ENCODE measurements at regions not wholly inside any gene's neighbourhood (a gene's known extent, or its start where the extent isn't known, plus 50 kb on each side); places are given as distances from the start of the nearest gene placed in this dataset.
"Not testable (repeated sequence)": the region's sequence is repeated elsewhere in the genome, so short reads cannot be mapped to it uniquely, and the experiment has no call there.

DNA sequence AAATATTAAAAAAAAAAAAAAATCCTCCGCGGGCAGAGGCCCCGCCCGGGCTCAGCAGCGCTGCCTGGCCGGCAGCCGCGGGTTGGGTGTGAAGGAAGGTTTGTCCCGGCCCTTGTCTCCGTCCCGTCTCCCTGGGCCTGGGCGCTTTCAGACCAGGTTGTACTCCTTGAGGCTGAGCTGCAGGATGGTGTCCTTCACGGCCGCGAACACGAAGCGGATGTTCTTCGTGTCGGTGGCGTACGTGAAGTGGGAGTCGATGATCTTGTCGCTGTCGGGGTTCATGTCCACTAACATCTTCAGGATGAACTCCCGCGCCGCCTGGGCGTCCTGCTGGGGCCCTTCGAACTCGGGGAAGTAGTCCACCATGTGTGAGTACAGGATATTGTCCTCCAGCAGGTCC is 123.7 kb upstream of the KCTD7 start:
- no peak for DNase-seq

DNA sequence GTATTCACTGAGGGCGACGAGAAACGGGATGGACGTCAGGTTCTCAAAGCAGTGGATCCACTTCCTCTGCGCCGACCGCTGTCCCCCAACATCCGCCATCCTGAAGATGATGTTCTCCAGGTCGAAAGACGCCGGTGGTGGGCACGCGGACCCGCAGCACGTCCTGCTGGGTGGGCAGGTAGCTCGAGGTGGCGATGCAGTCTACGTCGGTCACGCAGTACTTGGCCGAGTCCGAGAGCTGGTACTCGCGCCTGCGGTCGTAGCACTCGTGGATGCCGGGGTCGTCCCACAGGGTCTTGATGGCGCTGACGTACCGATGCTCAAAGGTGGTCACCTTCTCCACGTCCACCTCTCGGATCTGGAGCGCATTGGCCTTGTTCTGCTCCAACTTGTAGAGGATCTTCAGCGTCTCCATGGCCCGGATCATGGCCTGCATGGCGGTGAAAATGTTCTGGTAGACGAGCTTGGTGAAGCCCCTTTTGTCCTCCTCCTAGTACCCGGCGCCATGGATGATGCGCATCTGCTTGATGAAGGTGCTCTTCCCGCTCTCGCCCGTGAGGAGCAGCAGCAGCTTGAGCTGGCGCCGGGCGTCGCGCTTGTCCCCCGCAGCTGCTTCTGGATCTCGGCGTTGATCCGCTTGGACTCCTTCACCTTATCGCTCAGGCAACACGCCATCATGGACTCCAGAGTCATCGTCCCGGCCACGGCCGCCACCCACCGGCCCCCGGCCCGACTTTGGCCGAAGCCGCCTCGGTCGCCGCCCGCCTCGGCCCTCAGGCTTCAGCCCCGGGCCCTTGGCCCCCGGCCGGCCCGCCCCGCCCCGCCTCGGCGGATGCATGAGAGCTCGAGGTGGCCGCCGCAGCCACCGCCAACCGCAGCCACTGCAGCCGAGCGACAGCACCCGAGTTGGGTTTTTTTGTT is 122.9 kb upstream of the KCTD7 start:
- DNase-seq, result no peak

DNA sequence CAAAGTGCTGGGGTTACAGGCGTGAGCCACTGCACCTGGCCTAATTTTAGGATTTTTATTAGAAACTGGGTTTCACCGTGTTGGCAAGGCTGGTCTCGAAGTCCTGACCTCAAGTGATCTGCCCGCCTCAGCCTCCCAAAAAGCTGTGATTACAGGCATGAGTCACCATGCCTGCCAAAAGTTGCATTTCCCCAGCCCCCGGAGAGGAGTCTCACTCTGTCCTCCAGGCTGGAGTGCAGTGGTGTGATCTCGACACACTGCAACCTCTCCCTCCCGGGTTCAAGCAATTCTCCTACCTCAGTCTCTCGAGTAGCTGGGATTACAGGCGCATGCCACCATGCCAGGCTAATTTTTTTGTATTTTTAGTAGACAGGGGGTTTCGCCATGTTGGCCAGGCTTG is 122.0 kb upstream of the KCTD7 start:
- not testable (repeated sequence) for DNase-seq

GRCh38 chr7:66507764-66508296 is 120.9 kb upstream of the KCTD7 start:
- no peak for DNase-seq

GRCh38 chr7:66508431-66508830 is 120.2 kb upstream of the KCTD7 start:
- no peak for DNase-seq

DNA sequence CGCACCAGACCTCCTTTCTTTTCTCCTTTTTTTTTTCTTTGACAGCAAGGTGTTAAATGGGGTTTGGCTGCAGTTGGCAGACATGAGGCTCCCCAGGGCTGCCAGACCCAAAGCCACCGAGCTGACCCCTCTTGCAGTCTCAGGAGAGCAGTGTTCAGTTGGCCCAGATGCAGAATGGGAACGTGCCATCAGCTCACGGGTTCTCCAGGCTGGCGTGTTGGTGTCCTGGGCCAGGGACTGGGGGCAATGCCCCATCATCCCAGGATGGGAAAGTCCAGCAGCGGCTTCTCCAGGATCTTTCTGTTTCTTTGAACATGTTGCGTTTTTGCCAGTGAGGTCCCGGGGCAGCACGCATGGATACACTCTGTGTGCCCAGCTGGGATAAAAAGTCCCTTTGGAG is 114.6 kb upstream of the KCTD7 start:
- no peak for DNase-seq

DNA sequence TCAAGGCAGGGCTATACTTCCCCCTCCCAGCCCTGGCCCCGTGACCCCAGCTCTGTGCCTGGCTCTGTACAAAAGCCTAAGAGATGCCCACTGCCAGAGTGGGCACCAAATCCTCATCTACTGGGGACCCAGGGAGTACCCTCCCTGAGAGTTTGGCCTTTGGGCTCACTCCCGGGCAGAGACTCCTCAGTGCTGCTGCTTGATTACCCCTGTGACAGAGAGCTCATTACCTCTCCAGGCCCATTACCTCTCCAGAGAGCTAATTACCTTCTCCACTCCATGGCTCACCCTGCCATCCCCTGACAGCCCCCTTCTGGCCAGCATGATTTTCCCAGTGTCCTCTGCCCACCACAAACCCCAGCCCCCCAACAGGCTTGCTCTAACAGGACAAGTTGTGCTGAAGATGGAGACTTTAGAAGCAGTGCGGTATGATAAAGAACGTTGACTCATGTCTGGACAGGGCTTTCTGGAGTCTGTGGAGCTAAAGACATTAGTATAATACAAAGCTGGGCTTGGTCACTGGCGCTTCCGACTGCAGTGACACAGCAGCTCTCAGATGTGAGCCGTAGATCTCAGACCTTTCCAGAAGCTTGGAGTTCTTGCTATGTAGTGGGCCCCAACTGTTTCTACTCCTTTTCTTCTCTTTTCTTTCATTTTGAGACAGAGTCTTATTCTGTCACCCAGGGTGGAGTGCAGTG is 111.3 kb upstream of the KCTD7 start:
- DNase-seq, result no peak

GRCh38 chr7:66518151-66518691 is 110.5 kb upstream of the KCTD7 start:
- no peak for DNase-seq

GRCh38 chr7:66521675-66522074 is 107.0 kb upstream of the KCTD7 start:
- DNase-seq, result no peak

- DNase-seq, result no peak
These were observed 106.2 kb upstream of the KCTD7 start for GRCh38 chr7:66522518-66522917.

GRCh38 chr7:66523409-66523808 is 105.3 kb upstream of the KCTD7 start:
- DNase-seq, result no peak

GRCh38 chr7:66524738-66525137 is 103.9 kb upstream of the KCTD7 start:
- DNase-seq, result no peak

DNA sequence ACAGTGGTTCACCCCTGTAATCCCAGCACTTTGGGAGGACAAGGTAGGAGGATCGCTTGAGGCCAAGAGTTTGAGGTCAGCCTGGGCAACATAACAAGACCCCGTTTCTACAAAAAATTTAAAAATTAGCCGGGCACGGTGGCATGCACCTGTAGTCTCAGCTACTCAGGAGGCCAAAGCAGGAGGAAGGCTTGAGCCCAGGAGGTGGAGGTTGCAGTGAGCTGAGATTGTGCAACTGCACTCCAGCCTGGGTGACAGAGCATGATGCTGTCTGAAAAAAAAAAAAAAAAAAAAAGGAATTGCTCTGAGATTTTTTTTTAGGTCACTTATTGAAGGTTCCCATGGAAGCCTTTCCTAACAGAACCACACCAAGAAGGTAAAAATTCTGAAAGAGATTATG is 101.9 kb upstream of the KCTD7 start:
- not testable (repeated sequence) for DNase-seq

GRCh38 chr7:66528652-66529051 is 100.0 kb upstream of the KCTD7 start:
- no peak for DNase-seq

DNA sequence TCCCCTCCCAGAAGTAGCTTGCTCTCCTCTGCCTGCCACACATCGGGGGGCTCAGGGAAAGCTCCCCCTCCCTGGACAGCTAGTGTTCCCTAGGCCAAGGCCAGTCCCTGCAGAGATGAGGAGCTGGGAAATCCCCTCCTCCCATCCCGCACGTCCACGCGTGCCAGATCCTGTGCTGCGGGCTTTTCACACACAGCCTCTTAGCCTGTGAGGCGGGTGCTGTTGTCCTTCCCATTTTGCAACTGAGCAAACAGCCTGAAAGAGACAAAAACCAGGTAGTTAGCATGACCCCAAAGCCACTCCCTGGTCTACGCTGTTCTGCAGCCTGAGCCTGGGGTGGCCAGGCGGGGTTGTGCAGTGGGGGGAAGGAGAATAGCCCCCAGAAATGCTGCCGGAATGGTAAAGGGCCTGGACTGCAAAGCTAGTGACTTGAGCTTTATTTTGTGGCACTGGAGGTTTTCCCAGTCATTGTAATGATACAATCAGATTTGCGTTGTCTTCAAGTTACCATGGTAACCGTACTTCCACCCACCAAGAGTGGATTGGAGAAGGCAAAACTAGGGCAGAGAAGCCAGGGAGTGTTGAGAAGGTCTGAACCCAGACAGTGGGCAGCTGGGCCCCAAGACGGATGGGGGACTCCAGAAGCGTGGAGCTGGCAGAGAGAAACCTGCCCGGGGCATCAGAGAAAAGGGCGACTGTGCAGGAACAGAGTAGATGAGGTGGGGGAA is 98.6 kb upstream of the KCTD7 start:
- no peak for DNase-seq

GRCh38 chr7:66535414-66536329 is 93.0 kb upstream of the KCTD7 start:
- no peak for DNase-seq

- DNase-seq, result no peak
These were observed 91.3 kb upstream of the KCTD7 start for GRCh38 chr7:66537380-66537779.

DNA sequence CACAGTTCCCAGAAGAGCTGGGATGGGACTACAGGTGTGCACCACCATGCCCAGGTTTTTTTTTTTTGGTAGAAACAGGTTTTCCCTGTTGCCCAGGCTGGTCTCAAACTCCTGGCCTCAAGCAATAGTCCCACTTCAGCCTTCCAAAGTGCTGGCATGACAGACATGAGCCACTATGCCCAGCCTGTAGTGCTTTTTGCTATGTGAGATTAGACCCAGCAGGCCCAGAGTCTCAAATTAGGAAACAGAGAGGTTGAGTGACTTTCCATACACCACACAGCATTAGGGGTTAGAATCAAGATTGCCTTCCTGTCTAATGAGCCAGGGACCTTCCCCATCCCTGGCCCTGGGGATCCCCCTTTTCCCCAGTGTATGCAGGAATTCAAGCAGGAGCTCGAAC is 90.8 kb upstream of the KCTD7 start:
- DNase-seq, result no peak

DNA sequence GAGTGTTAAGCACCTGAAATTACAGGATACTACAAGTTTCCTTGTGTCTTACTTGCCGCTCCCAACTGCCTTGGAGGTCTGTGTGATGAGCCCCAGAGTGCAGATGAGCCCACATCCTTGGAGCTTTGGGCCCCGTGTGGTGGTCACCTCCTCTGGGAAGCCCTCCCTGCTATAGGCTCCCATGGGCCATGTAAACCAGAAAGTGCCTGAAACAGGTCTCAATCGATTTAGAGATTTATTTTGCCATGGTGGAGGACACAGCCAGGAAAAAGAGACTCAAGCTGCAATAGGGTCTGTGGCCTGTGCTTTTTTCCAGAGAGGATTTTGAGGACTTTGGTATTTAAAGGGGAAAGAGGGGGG is 89.4 kb upstream of the KCTD7 start:
- DNase-seq, result no peak

DNA sequence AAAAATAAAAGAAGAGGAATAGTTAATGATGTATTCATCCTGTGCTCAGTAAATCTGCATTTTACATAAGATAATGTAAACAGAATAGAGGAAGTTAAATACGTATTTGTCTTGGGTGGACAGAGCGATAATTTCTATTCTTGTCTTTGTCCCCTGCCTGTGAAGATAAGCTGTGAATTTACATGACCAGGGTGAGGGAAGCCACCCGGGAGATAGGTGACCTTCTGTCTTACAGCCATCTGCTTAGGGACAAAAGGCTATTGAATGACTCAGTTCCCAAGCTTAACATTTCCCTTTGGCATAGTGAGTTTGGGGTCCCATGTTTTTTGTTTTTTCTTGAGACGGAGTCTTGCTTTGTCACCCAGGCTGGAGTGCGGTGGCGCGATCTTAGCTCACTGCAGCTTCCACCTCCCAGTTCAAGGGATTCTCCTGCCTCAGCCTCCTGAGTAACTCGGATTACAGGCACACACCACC is 88.7 kb upstream of the KCTD7 start:
- no peak for DNase-seq

DNA sequence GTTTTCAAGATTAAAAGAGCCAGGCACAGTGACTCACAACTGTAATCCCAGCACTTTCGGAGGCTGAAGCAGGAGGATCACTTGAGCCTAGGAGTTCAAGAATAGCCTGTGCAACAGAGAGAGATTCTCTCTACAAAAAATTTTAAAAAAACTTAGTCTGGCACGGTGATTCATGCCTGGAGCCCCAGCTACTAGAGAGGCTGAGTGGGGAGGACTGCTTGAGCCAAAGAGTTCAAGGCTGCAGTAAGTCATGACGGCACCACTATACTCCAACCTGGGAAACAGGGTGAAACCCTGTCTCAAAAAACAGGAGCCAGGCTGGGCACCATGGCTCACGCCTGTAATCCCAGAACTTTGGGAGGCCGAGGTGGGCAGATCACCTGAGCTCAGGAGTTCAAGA is 86.6 kb upstream of the KCTD7 start:
- DNase-seq, result no peak

Measured in NK-92 treated with Interleukin-12 subunit alpha and Interleukin-12 subunit beta, amount 100 ng/mL, for 24 hours (cell line).